ENCODE measurements at regions not wholly inside any gene's neighbourhood (a gene's known extent, or its start where the extent isn't known, plus 50 kb on each side); places are given as distances from the start of the nearest gene placed in this dataset.

GRCh38 chr1:73862355-73862754 lies 335.6 kb downstream of the LRRIQ3 start:
- intact Hi-C loops (cut with micrococcal nuclease; ENCODE audit: unreplicated experiment), result no loop called here
- H3K79me2 ChIP-seq (ENCODE audit: control insufficient read depth, insufficient read depth, low read length), result no peaks in the 10 kb centered on the region
- H2AFZ ChIP-seq (ENCODE audit: control insufficient read depth, low read depth, low read length), result no peak overlapping the region
- H3K4me1 ChIP-seq (ENCODE audit: control insufficient read depth, insufficient read depth, low read length), result no peaks in the 10 kb centered on the region
- DNase-seq (ENCODE audit: low read depth, low spot score), result no peak
- no TSS peak for BruUV-seq (replicated peaks)
- ChIA-PET SMC1A (ENCODE audit: uncharacterized antibody, unreplicated experiment) (interaction anchor here (0.9 kb wide), 2 partner anchors 30 to 86 kb away, joined by 3 read pairs; no protein-coding TSS in a partner anchor), RAD21 (ENCODE audit: unreplicated experiment) (no interaction called here), POLR2A (no interaction called here), CTCF (no interaction called here)
- H3K4me2 ChIP-seq (ENCODE audit: control insufficient read depth, insufficient read depth), result no peak overlapping the region
- H3K9me3 ChIP-seq (replicated peaks; ENCODE audit: control insufficient read depth, insufficient read depth, low read length), result no peaks in the 10 kb centered on the region
- no peaks in the 10 kb centered on the region for H3K36me3 ChIP-seq (ENCODE audit: control insufficient read depth in 2 of 2, insufficient read depth in 2 of 2, low read length in 1 of 2)
- no peak overlapping the region for H3K27ac ChIP-seq (ENCODE audit: control insufficient read depth, insufficient read depth)
- TF ChIP-seq BACH1 (IDR thresholded peaks at IDR 0.05; ENCODE audit: borderline replicate concordance) (no peak), HDAC6 (IDR thresholded peaks at IDR 0.05; ENCODE audit: unreplicated experiment) (no peak), STAT3 (IDR thresholded peaks at IDR 0.05; ENCODE audit: low read depth, low read length) (no peak), ZSCAN29 (IDR thresholded peaks at IDR 0.05) (no peak), MAX (IDR thresholded peaks at IDR 0.05; ENCODE audit: low read depth, low read length) (no peak), FOS (IDR thresholded peaks at IDR 0.05; ENCODE audit: borderline replicate concordance, extremely low read depth, insufficient read length) (no peak), MTA2 (IDR thresholded peaks at IDR 0.05; ENCODE audit: low read depth) (no peak), EZH2 (IDR thresholded peaks at IDR 0.05; ENCODE audit: borderline replicate concordance, control insufficient read depth, low read depth, low read length) (no peak), PML (IDR thresholded peaks at IDR 0.05; ENCODE audit: low read length) (no peak), ZBTB33 (IDR thresholded peaks at IDR 0.05) (no peak), ESRRA (IDR thresholded peaks at IDR 0.05; ENCODE audit: low read length) (no peak)
- no peak overlapping the region for H3K9ac ChIP-seq (ENCODE audit: control insufficient read depth, insufficient read depth, low read length)
- H4K20me1 ChIP-seq (ENCODE audit: control insufficient read depth, insufficient read depth), result no peaks in the 10 kb centered on the region
- H3K4me3 ChIP-seq, result no peak overlapping the region
- in situ Hi-C loops (cut with MboI), result no loop called here
- no peak for ATAC-seq
- no peak for FAIRE-seq
- 62% methylated on average over 1 of the region's 1 CpG for WGBS (ENCODE audit: insufficient coverage, insufficient replicate concordance, low lambda C conversion rate, missing lambda C conversion rate)
- H3K27me3 ChIP-seq (replicated peaks in 1 of 2; ENCODE audit: control insufficient read depth in 2 of 2, insufficient read depth in 2 of 2, low read length in 1 of 2), result no peaks in the 10 kb centered on the region
